ENCODE measurements at regions not wholly inside any gene's neighbourhood (a gene's known extent, or its start where the extent isn't known, plus 50 kb on each side); places are given as distances from the start of the nearest gene placed in this dataset.
"Not testable (repeated sequence)": the region's sequence is repeated elsewhere in the genome, so short reads cannot be mapped to it uniquely, and the experiment has no call there.

GRCh38 chr16:21372162-21372835 is 94.2 kb upstream of the CRYM start:
- H3K36me3 ChIP-seq; H3K27ac ChIP-seq; H3K4me3 ChIP-seq; intact Hi-C loops (cut with DNase I; ENCODE audit: low total_unique reads); H3K4me1 ChIP-seq; H3K27me3 ChIP-seq; H3K9me3 ChIP-seq; DNase-seq: not testable (repeated sequence)

- intact Hi-C loops (cut with DNase I; ENCODE audit: low total_unique reads), result not testable (repeated sequence)
Observed at GRCh38 chr16:21370791-21371190, 92.7 kb upstream of the CRYM start.

GRCh38 chr16:21368973-21369942 is 91.2 kb upstream of the CRYM start:
- H3K4me3 ChIP-seq; intact Hi-C loops (cut with DNase I; ENCODE audit: low total_unique reads); H3K4me1 ChIP-seq; H3K27ac ChIP-seq; H3K27me3 ChIP-seq; DNase-seq; H3K36me3 ChIP-seq; H3K9me3 ChIP-seq: not testable (repeated sequence)

More at GRCh38 chr16:21370791-21371190, 92.7 kb upstream of the CRYM start:
- H3K36me3 ChIP-seq, H3K27me3 ChIP-seq, DNase-seq, H3K4me1 ChIP-seq, H3K9me3 ChIP-seq, H3K27ac ChIP-seq, H3K4me3 ChIP-seq: not testable (repeated sequence)

- DNase-seq; H3K27me3 ChIP-seq; intact Hi-C loops (cut with DNase I; ENCODE audit: low total_unique reads); H3K36me3 ChIP-seq; H3K4me3 ChIP-seq; H3K27ac ChIP-seq; H3K4me1 ChIP-seq; H3K9me3 ChIP-seq: not testable (repeated sequence)
Observed at GRCh38 chr16:21367733-21368421, 89.8 kb upstream of the CRYM start.

- H3K9me3 ChIP-seq; intact Hi-C loops (cut with DNase I; ENCODE audit: low total_unique reads); H3K4me1 ChIP-seq; H3K4me3 ChIP-seq; H3K36me3 ChIP-seq; DNase-seq; H3K27ac ChIP-seq; H3K27me3 ChIP-seq: not testable (repeated sequence)
Observed at GRCh38 chr16:21366998-21367397, 88.9 kb upstream of the CRYM start.

GRCh38 chr16:21365541-21365940 is 87.5 kb upstream of the CRYM start:
- H3K9me3 ChIP-seq; H3K27me3 ChIP-seq; DNase-seq; H3K4me3 ChIP-seq; H3K4me1 ChIP-seq; H3K27ac ChIP-seq; intact Hi-C loops (cut with DNase I; ENCODE audit: low total_unique reads); H3K36me3 ChIP-seq: not testable (repeated sequence)

- H3K4me1 ChIP-seq; DNase-seq; intact Hi-C loops (cut with DNase I; ENCODE audit: low total_unique reads); H3K27ac ChIP-seq; H3K27me3 ChIP-seq; H3K36me3 ChIP-seq; H3K9me3 ChIP-seq; H3K4me3 ChIP-seq: not testable (repeated sequence)
Observed at GRCh38 chr16:21363550-21364223, 85.6 kb upstream of the CRYM start.

GRCh38 chr16:21361612-21362227 is 83.6 kb upstream of the CRYM start:
- intact Hi-C loops (cut with DNase I; ENCODE audit: low total_unique reads); H3K36me3 ChIP-seq; H3K9me3 ChIP-seq; H3K4me1 ChIP-seq; H3K27ac ChIP-seq; H3K4me3 ChIP-seq; H3K27me3 ChIP-seq; DNase-seq: not testable (repeated sequence)

- intact Hi-C loops (cut with DNase I; ENCODE audit: low total_unique reads); H3K4me3 ChIP-seq; H3K27me3 ChIP-seq; H3K27ac ChIP-seq; H3K9me3 ChIP-seq; H3K4me1 ChIP-seq; H3K36me3 ChIP-seq; DNase-seq: not testable (repeated sequence)
Observed at GRCh38 chr16:21361045-21361444, 83.0 kb upstream of the CRYM start.

- intact Hi-C loops (cut with DNase I; ENCODE audit: low total_unique reads); H3K27ac ChIP-seq; H3K9me3 ChIP-seq; H3K4me1 ChIP-seq; H3K27me3 ChIP-seq; DNase-seq; H3K4me3 ChIP-seq; H3K36me3 ChIP-seq: not testable (repeated sequence)
Observed at GRCh38 chr16:21359513-21359912, 81.4 kb upstream of the CRYM start.

GRCh38 chr16:21358261-21358795 is 80.2 kb upstream of the CRYM start:
- H3K27ac ChIP-seq; intact Hi-C loops (cut with DNase I; ENCODE audit: low total_unique reads); H3K4me1 ChIP-seq; H3K36me3 ChIP-seq; H3K4me3 ChIP-seq; DNase-seq; H3K9me3 ChIP-seq; H3K27me3 ChIP-seq: not testable (repeated sequence)

GRCh38 chr16:21356308-21356707 is 78.2 kb upstream of the CRYM start:
- H3K27me3 ChIP-seq; intact Hi-C loops (cut with DNase I; ENCODE audit: low total_unique reads); DNase-seq; H3K4me1 ChIP-seq; H3K4me3 ChIP-seq; H3K9me3 ChIP-seq; H3K36me3 ChIP-seq; H3K27ac ChIP-seq: not testable (repeated sequence)
